Astrocyte (in vitro differentiated cells and primary cell): ENCODE measurements at regions not wholly inside any gene's neighbourhood (a gene's known extent, or its start where the extent isn't known, plus 50 kb on each side); places are given as distances from the start of the nearest gene placed in this dataset.

Source experiments
- EZH2 ChIP-seq: IDR thresholded peaks from 2 replicates; pipeline ENCODE4 v1.6.1; 2012; ENCODE audit warnings: mild to moderate bottlenecking, low read length, inconsistent platforms; ENCODE audit not compliant: insufficient read depth
- TF ChIP-seq, protein P1 (sequence below): IDR thresholded peaks from 2 replicates; pipeline ENCODE4 v1.5.1; 2011; ENCODE audit warnings: low read depth, mild to moderate bottlenecking, inconsistent platforms, low read length, moderate library complexity; ENCODE audit not compliant: insufficient read depth

DNA sequence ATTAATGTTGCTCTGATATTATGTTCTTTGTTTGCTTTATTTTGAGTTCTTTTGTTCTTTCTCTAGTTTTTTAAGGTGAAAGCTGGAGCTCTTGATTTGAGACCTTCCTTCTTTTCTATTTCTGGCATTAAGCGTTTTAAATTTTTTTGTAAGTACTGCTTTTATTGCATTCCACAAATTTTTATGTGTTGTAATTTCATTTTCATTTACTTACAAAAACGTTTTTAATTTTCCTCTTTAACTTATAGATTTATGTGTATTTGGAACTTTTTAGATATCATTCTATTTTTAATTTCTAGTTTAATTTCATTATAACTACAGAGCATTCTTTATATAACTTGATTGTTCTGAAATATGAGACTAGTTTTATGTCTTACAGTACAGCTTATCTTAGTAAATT lies 395.6 kb downstream of the ETV1 start:
- TF ChIP-seq, protein P1, sequence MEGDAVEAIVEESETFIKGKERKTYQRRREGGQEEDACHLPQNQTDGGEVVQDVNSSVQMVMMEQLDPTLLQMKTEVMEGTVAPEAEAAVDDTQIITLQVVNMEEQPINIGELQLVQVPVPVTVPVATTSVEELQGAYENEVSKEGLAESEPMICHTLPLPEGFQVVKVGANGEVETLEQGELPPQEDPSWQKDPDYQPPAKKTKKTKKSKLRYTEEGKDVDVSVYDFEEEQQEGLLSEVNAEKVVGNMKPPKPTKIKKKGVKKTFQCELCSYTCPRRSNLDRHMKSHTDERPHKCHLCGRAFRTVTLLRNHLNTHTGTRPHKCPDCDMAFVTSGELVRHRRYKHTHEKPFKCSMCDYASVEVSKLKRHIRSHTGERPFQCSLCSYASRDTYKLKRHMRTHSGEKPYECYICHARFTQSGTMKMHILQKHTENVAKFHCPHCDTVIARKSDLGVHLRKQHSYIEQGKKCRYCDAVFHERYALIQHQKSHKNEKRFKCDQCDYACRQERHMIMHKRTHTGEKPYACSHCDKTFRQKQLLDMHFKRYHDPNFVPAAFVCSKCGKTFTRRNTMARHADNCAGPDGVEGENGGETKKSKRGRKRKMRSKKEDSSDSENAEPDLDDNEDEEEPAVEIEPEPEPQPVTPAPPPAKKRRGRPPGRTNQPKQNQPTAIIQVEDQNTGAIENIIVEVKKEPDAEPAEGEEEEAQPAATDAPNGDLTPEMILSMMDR, result no peak
- TF ChIP-seq EZH2, result no peak
